ENCODE measurements at regions not wholly inside any gene's neighbourhood (a gene's known extent, or its start where the extent isn't known, plus 50 kb on each side); places are given as distances from the start of the nearest gene placed in this dataset.

DNA sequence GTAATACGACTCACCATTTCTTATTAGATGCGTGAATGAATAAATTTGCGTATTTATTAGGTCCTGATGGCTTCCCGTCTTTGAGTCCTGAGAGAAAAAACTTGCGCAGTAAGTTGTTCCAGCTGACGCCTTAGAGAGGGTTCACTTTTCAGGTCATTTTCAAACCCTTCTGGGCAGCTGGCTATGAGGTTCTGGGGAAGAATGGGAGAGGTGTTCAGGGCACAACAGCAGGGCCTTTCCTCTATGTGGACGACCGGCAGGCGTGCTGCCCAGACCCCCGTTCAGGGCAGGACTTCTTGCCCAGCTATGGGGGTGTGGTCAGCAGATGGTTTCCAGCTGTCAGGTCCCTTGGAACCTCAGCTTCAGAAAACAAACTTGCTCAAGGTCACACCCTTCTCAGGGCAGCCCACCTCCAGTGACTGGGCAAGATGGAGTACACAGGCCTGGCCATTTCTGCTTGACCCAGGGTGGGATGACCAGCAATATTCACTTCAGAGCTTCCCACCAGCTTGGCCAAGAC lies 61.1 kb upstream of the TNP1 start:
- TF ChIP-seq FOXM1 (IDR thresholded peaks at IDR 0.05; ENCODE audit: borderline replicate concordance) (no peak), SP1 (IDR thresholded peaks at IDR 0.05) (no peak)

All from HEK293T (cell line).